ENCODE measurements at regions not wholly inside any gene's neighbourhood (a gene's known extent, or its start where the extent isn't known, plus 50 kb on each side); places are given as distances from the start of the nearest gene placed in this dataset.

GRCh38 chr3:10568549-10568948 is 63.2 kb upstream of the ATP2B2 start:
- TF ChIP-seq ARNTL (CRISPR knock-in tag; IDR thresholded peaks at IDR 0.05; ENCODE audit: borderline replicate concordance, low read depth) (no peak), CSDC2 (CRISPR knock-in tag; IDR thresholded peaks at IDR 0.05) (no peak)
- no peak for ATAC-seq

GRCh38 chr3:10570196-10570946 is 65.0 kb upstream of the ATP2B2 start:
- TF ChIP-seq OSR1 (CRISPR knock-in tag; IDR thresholded peaks at IDR 0.05) (no peak), PPARA (CRISPR knock-in tag; IDR thresholded peaks at IDR 0.05; ENCODE audit: borderline replicate concordance) (no peak), ZNF565 (CRISPR knock-in tag; conservative IDR thresholded peaks at IDR 0.05; ENCODE audit: low read depth) (no peak), ZC3H10 (CRISPR knock-in tag; IDR thresholded peaks at IDR 0.05) (no peak), SNAI2 (CRISPR knock-in tag; IDR thresholded peaks at IDR 0.05) (no peak), BACH2 (CRISPR knock-in tag; IDR thresholded peaks at IDR 0.05; ENCODE audit: borderline replicate concordance) (no peak), PATZ1 (CRISPR knock-in tag; IDR thresholded peaks at IDR 0.05; ENCODE audit: borderline replicate concordance) (no peak), ZNF70 (CRISPR knock-in tag; IDR thresholded peaks at IDR 0.05) (no peak), RARB (CRISPR knock-in tag; IDR thresholded peaks at IDR 0.05) (no peak), ZFP3 (CRISPR knock-in tag; IDR thresholded peaks at IDR 0.05) (no peak), ZFP30 (CRISPR knock-in tag; IDR thresholded peaks at IDR 0.05) (no peak)
- no peak for ATAC-seq

- TF ChIP-seq PATZ1 (CRISPR knock-in tag; IDR thresholded peaks at IDR 0.05; ENCODE audit: borderline replicate concordance) (no peak), CSRNP3 (CRISPR knock-in tag; IDR thresholded peaks at IDR 0.05) (no peak), RARB (CRISPR knock-in tag; IDR thresholded peaks at IDR 0.05) (no peak), CREB5 (CRISPR knock-in tag; IDR thresholded peaks at IDR 0.05; ENCODE audit: low read depth) (no peak), ISL1 (CRISPR knock-in tag; IDR thresholded peaks at IDR 0.05) (no peak), OSR1 (CRISPR knock-in tag; IDR thresholded peaks at IDR 0.05) (no peak), ESRRG (CRISPR knock-in tag; IDR thresholded peaks at IDR 0.05) (no peak), TOX (CRISPR knock-in tag; IDR thresholded peaks at IDR 0.05; ENCODE audit: borderline replicate concordance) (no peak), ZNF70 (CRISPR knock-in tag; IDR thresholded peaks at IDR 0.05) (no peak), POU6F1 (CRISPR knock-in tag; IDR thresholded peaks at IDR 0.05; ENCODE audit: borderline replicate concordance, low read depth) (no peak), ZNF565 (CRISPR knock-in tag; conservative IDR thresholded peaks at IDR 0.05; ENCODE audit: low read depth) (no peak), ZFP30 (CRISPR knock-in tag; IDR thresholded peaks at IDR 0.05) (no peak), ZNF8 (CRISPR knock-in tag; IDR thresholded peaks at IDR 0.05) (no peak), SNAI2 (CRISPR knock-in tag; IDR thresholded peaks at IDR 0.05) (no peak), ZC3H10 (CRISPR knock-in tag; IDR thresholded peaks at IDR 0.05) (no peak), BACH2 (CRISPR knock-in tag; IDR thresholded peaks at IDR 0.05; ENCODE audit: borderline replicate concordance) (no peak)
- ATAC-seq, result no peak
These were observed 68.8 kb upstream of the ATP2B2 start for GRCh38 chr3:10574101-10574620.
